Gastrocnemius medialis (tissue), 4 donors: ENCODE measurements at regions not wholly inside any gene's neighbourhood (a gene's known extent, or its start where the extent isn't known, plus 50 kb on each side); places are given as distances from the start of the nearest gene placed in this dataset.

ENCODE experiments used
- POLR2A ChIP-seq, 2 donors: fragments of 450-650 bp; IDR thresholded peaks; one replicate each; pipeline ENCODE4 v1.6.1; 2017; ENCODE audit warnings: antibody characterized with exemption in 2 of 2, mild to moderate bottlenecking in 2 of 2, moderate library complexity in 2 of 2
- TF ChIP-seq, protein P1 (sequence below), 5 experiments: fragments of 450-650 bp in 3 of 5; fragments of 200-600 bp in 2 of 5; sonication (generic) in 2 of 5; IDR thresholded peaks in 4 of 5; conservative IDR thresholded peaks in 1 of 5; 1 replicate in 4 of 5; 2 replicates in 1 of 5; pipeline ENCODE4 v1.5.1; 2016 to 2019; ENCODE audit warnings: antibody characterized with exemption in 5 of 5, mild to moderate bottlenecking in 3 of 5, moderate library complexity in 3 of 5

DNA sequence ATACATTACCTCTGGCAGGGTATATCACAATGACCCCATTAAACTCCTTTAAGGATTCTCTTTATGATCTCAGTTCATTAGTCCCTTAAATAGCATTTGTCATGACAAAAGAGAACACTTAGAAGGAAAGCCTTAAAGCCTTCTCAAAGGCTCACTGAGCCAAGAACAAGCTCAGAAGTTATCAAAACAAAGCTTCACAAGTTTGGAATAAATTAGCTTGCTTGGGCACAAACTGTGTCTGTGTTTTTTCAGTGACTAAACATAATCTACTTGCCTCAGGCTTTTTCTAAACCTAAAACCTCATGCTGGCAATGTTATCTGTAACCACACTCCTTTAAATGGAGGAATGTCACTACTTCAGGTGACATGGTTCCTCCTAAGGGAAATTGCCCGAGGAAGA lies 1114.9 kb upstream of the C9orf72 start:
- no peak for TF ChIP-seq POLR2A (IDR thresholded peaks at IDR 0.05)
- TF ChIP-seq, protein P1, sequence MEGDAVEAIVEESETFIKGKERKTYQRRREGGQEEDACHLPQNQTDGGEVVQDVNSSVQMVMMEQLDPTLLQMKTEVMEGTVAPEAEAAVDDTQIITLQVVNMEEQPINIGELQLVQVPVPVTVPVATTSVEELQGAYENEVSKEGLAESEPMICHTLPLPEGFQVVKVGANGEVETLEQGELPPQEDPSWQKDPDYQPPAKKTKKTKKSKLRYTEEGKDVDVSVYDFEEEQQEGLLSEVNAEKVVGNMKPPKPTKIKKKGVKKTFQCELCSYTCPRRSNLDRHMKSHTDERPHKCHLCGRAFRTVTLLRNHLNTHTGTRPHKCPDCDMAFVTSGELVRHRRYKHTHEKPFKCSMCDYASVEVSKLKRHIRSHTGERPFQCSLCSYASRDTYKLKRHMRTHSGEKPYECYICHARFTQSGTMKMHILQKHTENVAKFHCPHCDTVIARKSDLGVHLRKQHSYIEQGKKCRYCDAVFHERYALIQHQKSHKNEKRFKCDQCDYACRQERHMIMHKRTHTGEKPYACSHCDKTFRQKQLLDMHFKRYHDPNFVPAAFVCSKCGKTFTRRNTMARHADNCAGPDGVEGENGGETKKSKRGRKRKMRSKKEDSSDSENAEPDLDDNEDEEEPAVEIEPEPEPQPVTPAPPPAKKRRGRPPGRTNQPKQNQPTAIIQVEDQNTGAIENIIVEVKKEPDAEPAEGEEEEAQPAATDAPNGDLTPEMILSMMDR (IDR thresholded peaks at IDR 0.05 in 4 of 5, conservative IDR thresholded peaks at IDR 0.05 in 1 of 5) = no peak
